HG03159 (cell line): ENCODE measurements at regions not wholly inside any gene's neighbourhood (a gene's known extent, or its start where the extent isn't known, plus 50 kb on each side); places are given as distances from the start of the nearest gene placed in this dataset.
"Not testable (repeated sequence)": the region's sequence is repeated elsewhere in the genome, so short reads cannot be mapped to it uniquely, and the experiment has no call there.

ENCODE experiments used
- ATAC-seq: cut with Tn5 transposase; IDR thresholded peaks from one replicate; pipeline ENCODE4 v1.9.1; 2021; ENCODE audit warnings: mild to moderate bottlenecking, moderate library complexity; ENCODE audit not compliant: unreplicated experiment

- no peak for ATAC-seq
These were observed 306.4 kb upstream of the PAPPA start for GRCh38 chr9:115847216-115847615.

DNA sequence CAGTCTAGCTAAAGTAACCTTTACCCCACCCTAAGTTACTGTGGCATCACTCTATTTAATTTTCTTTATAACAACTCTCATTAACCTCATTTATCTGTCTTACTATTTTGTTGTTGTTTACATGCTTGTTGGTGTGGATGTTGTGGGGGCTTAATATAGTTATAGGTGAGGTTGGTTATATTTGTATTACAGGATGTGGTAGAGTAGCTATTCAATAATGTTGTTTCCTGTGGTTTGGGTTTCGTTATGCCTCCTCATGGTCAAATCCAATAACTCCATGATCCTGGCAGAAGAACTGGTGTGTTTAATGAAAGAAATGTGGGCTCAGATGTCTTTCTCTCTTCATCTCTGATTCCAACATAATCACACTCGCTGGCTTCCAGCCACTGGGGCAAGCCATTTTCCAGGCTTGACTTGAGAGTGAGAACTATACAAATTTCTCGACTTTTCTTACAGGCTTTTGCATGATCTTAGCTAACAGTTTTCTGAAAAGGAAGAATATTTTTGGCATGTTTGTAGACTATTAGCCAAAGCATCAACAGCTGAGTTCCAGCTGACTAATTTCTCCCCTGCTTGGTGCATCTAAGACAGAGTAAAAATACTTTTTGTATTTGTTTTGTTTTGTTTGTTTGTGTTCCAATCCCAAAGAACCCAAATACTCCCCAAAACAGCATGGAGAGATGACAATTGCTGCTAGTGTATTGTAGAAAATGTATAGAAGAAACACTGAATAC is 303.7 kb upstream of the PAPPA start:
- no peak for ATAC-seq

DNA sequence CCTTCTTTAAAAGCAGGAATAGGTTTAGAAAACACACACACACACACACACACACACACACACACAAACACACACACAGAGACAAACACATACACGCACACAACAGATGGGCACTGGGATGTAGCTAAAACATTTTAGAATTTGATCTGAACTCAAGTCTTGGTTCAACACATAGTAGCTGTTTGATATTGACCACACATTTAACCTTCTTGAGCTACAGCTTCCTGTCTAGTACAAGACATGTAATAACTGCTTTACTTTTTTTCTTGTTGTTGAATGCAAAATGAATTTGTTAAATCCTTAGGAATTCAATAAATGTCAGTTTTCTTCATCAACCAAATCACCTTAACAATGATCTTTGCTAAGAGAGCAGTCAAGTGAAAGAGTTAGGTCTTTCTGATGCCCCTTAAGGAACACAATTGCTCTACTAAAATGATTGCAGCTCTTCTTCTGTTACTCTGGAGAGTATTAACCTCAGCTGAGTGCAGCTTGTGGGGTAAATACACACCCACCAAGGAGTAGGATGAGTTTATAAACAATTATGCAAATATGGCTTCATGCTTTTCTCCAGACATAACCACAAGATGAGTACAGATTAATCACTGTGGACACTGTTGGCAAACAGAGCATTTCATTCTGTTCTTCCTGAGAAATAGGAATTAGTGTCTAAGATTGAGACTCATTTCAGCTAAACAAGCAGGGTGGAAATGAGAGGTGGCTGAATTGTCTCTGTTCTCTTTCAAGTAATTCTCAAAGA is 302.9 kb upstream of the PAPPA start:
- ATAC-seq = no peak

DNA sequence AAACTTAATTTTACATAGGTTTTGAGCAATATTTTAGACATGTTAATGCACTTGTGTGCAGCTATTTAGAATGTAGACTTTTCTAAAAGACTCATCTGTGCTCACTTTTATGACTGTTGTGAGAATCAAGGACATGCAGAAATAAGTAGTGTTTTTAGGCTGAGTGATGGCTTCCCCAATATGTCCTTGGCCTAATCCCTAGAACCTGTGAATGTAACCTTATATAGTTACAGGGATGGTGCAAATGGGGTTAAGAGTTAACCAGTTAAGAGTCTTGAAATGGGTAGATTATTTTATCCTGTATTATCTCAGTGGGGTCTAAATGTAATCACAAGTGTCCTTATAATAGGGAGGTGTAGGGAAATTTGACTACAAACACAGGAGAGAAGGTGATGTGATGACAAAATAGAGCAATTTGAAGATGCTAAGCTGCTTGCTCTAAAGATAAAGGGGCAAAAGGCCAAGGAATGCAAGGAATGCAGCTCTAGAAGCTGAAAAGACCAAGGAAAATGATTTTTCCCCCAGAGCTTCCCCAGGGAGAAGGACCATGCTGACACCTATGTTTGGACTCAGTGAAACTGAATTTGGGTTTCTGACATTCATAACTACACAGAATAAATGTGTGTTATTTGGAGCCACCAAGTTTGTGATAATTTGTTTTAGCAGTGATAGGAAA is 298.0 kb upstream of the PAPPA start:
- ATAC-seq = no peak

- ATAC-seq = not testable (repeated sequence)
These were observed 295.2 kb upstream of the PAPPA start for GRCh38 chr9:115858421-115858820.

DNA sequence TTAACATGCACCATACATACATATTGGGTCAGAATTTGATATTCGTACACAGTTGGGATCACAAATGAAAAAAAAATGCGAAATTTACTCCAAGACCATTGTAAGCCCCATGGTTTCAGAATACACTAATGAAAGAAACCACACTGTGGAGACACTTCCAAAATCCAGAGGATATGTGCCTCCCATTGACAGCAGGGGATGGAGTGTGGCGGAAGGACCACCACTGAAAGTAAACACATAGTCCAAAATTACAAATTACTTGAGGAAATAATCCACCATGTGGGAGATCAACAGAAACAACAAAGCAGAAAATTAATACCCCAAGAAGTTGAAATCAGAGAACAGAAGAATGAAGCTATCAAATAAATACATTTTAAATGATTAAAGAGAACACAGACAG is 291.6 kb upstream of the PAPPA start:
- no peak for ATAC-seq

DNA sequence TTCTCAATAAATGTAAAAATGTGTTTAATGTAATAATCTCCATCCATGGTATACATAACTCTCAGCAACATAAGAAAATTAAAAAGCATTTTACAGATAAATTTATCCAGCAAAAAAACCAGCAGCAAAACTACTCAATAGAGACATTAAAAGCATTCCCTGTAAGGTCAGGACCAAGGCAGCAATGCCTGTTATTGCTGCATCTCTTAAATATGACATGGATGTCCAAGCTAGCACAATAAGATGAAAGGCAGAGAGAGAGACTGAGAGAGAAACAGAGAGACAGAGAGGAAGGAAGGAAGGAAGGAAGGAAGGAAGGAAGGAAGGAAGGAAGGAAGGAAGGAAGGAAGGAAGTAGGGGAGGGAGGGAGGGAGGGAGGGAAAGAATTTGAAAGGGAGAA is 289.0 kb upstream of the PAPPA start:
- ATAC-seq = no peak

DNA sequence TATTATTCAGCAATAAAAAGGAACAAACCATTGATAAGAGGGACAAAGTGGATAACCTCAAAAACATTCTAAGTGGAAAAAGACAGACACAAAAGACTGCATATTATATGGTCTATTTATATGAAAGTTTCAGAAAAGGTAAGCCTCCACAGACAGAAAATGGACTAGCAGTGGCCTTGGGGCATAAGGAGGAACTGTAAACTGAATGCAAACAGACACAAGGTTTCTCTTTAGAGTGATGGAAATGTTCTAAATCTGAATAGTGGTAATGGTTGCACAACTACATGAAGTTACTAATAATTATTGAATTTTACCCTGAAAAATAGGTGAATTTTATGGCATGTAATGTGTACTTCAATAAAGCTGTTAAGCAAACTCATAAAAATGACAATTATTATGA is 286.3 kb upstream of the PAPPA start:
- no peak for ATAC-seq

DNA sequence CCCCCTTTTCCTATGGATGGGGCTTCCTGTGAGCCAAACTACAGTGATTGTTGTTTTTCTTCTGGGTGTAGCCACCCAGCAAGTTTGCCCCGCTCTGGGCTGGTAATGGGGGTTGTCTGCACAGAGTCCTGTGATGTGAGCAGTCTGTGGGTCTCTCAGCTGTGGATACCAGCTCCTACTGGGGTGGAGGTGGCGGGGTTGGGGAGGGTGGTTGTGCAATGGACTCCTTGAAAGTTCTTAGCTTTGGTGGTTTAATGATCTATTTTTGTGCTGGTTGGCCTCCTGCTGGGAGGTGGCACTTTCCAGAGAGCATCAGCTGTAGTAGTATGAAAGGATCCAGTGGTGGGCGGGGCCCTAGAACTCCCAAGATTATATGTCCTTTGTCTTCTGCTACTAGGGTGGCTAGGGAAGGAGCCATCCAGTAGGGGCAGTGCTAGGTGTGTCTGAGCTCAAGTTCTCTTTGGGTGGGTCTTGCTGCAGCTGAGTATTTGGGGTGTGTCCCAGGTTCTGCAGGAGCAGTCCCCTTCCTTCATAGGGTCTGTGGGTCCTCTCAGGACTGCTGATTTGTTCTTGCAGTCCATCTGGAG is 275.6 kb upstream of the PAPPA start:
- no peak for ATAC-seq

DNA sequence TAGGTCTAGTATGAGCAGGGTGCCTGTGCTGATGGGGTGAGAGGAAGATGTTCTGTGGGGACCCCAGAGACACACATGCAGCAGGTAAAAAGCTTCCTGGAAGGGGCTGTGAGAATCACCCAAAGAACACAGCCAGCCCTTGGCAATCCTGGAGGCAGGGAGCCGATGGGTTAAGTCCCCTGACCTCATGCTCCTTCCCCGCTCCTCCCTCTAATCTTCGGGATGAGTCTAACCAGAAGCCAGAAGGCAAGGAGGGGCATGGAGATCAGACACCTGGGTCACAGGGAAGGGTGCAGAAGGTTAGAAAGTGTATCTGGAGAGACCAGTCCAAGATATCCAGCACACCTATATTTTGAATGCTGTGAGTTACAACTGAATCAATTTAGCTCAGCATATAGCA is 274.1 kb upstream of the PAPPA start:
- ATAC-seq = no peak

DNA sequence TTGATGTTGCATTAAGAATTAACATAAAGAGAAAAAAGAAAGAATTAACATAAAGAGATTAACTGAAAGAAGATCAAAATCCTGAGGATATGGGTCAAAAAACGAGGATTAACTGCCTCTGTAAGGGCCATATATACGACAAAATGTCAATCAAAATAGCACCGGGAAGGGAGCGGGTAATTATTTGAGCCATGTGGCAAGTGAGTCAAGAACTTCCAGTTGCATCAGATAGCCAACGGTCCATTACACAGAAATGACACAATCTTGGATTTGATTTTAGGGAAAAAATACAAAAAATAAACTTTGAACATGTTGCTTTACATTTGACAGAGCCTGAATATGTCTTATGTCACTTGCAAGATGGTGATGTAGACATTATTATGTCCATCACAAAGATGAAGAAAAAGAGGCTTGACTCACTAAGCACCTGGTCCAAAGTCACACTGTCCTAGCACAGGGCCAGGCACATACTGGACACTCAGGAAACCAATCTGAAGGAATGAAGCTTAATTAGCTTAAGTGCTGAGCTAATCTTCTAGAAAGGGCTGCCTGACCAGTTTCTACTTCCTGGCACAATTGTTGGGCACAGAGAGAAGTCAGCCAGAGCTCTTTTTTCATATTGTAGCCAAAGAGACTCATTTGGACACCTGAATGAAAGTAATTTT is 273.2 kb upstream of the PAPPA start:
- no peak for ATAC-seq

DNA sequence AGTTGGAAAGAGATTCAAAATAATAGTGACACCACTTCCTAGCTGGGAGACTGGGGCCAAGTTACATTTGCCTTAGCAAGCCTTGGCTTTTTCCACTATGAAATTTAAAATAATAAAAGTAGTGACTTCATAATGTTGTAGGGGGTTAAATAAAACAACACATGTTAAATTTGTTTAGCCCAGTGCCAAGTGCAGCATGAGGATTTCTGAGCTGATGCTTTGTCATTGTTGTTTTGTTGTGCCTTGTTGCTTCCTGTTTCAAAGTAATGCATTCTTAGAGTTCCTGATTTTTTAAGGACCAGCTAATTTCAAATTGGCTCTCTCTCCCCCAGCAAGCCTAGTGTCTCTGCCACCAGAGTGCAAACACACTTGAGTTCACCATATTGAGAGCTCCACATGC is 270.7 kb upstream of the PAPPA start:
- ATAC-seq = no peak

- ATAC-seq = no peak
These were observed 269.9 kb upstream of the PAPPA start for GRCh38 chr9:115883467-115884329.

DNA sequence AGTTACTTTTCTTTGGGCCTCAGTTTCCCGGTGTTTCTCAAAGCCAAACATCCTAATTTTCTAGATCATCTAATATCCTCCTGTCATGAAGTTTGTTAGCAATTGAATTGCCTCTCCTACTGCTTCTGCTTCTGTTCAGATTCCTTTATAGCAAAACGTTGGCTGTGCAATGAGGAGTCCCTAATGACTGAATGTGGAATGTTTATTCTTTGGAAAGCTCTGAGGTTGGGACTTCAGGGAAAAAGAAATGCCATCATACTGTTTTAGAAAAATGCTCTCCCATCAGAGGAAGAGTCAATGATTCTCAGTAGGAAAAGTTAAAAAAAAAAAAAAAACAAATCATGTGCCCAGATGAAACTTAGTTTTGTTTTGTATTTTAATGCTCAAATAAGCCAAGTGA is 268.7 kb upstream of the PAPPA start:
- ATAC-seq = no peak

DNA sequence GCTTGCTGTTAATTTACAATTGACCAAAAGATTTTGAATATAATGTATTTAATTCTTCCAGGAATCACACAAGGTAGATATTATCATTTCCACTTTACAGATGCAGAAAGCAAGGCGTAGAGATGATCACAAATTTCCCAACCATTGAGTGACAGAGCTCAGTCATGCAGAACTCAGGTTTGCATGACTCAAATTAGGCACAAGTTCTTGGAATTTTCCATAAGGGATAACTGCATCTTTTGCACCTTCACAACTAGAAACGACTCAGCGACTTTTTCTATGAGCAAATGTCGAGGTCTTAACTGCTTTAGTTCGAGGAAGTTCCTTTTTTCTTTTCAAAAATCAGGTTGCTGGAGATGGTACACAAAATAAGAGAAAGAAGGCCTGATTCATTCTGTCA is 265.5 kb upstream of the PAPPA start:
- ATAC-seq = no peak

GRCh38 chr9:115891929-115892328 is 261.7 kb upstream of the PAPPA start:
- no peak for ATAC-seq

- ATAC-seq = not testable (repeated sequence)
These were observed 255.1 kb upstream of the PAPPA start for GRCh38 chr9:115898478-115898877.

DNA sequence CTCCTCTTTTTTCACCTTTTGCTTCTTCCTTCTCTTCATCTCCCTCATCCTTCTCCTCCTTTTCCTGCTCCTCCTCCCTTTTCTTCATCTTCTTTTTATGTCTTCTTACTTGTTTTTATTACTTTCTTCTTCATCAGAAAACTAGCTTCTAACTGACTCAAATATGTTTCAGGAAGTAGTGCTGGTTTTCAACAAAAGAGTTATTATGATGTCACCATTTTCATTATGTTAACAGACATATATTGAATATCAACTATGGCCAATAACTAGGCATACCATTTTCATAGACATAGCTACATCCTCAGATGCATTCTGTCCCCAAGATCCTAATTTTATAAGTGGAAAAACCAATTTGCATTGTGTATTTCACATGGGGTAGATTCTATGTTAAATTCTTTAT is 252.9 kb upstream of the PAPPA start:
- ATAC-seq = no peak

DNA sequence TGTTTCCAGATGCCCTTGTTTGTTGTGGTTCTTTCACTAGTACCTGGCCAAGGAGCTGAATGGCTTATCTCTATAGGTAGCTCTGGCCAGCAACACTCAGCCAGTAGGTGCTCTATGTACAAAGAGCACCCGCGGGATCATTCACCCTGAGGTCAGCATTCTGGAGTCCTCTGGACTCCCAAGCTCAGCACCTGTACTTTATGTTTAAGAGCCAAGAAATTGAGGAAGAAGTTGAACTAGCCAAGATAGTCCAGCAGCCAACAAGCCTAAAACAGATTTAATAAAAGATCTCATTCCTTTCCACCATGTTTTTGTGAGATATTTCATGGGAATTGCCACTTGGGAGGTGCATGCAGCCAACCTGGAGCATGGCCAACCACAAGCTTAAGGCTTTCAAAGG is 242.6 kb upstream of the PAPPA start:
- no peak for ATAC-seq

GRCh38 chr9:115912086-115912485 is 241.5 kb upstream of the PAPPA start:
- no peak for ATAC-seq
